Erythroblast (primary cell): ENCODE measurements at regions not wholly inside any gene's neighbourhood (a gene's known extent, or its start where the extent isn't known, plus 50 kb on each side); places are given as distances from the start of the nearest gene placed in this dataset.
"Not testable (repeated sequence)": the region's sequence is repeated elsewhere in the genome, so short reads cannot be mapped to it uniquely, and the experiment has no call there.

Experiments
- GATA1 ChIP-seq: IDR thresholded peaks from 2 replicates; pipeline ENCODE4 v1.6.1; 2011; ENCODE audit warnings: low read depth, mild to moderate bottlenecking, control low read depth, low read length, moderate library complexity
- POLR2A ChIP-seq: IDR thresholded peaks from 2 replicates; pipeline ENCODE4 v1.6.1; 2011; ENCODE audit warnings: mild to moderate bottlenecking, low read length

DNA sequence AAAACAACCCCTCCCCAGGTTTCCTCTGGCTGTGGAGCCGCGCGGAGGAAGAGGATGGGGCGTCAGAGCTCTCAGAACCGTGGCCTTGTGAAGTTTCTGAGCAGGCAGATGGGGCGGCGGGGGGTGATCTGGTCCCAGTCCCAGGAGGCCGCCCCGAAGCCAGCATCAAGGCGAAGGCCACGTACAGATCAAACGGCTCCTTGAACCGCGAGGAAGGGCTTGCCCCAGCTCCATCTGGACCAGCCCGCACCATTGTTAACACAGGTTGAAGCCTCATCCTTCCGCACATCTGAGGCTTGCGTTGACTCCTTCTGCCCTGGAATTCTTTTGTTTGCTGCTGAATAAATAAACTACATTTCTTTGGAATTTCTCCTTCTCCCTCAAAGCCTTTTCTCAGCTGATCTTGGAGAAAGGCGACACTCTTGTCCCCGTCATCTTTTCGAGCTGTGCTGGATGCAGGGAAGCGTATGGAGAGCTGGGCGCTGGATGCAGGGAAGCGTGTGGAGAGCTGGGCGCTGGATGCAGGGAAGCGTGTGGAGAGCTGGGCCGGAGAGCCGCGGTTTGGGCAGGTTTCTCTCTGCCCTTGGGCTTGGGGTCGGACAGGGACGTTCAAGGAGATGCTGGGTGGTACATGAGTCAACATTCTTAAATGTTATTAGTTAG is 53.6 kb upstream of the METTL9 start:
- not testable (repeated sequence) for TF ChIP-seq POLR2A, GATA1
